ENCODE measurements at regions not wholly inside any gene's neighbourhood (a gene's known extent, or its start where the extent isn't known, plus 50 kb on each side); places are given as distances from the start of the nearest gene placed in this dataset.
A peak's percentile ranks its signal among the peaks of the same experiment; 100 is the strongest.
"Not testable (repeated sequence)": the region's sequence is repeated elsewhere in the genome, so short reads cannot be mapped to it uniquely, and the experiment has no call there.

- DNase-seq = no peak
Observed at GRCh38 chr1:229167318-229167717, 103.6 kb upstream of the RAB4A start.

GRCh38 chr1:229169399-229169798 lies 101.5 kb upstream of the RAB4A start:
- DNase-seq = no peak

- DNase-seq = no peak
Observed at GRCh38 chr1:229170274-229170673, 100.6 kb upstream of the RAB4A start.

GRCh38 chr1:229170778-229171505 lies 100.0 kb upstream of the RAB4A start:
- no peak for DNase-seq

GRCh38 chr1:229171934-229172333 lies 99.0 kb upstream of the RAB4A start:
- no peak for DNase-seq

- DNase-seq = not testable (repeated sequence)
Observed at GRCh38 chr1:229173491-229174476, 97.1 kb upstream of the RAB4A start.

GRCh38 chr1:229175297-229175696 lies 95.6 kb upstream of the RAB4A start:
- DNase-seq = not testable (repeated sequence)

GRCh38 chr1:229176457-229176856 lies 94.5 kb upstream of the RAB4A start:
- not testable (repeated sequence) for DNase-seq

GRCh38 chr1:229180161-229180560 lies 90.8 kb upstream of the RAB4A start:
- DNase-seq = no peak

- DNase-seq = no peak
Observed at GRCh38 chr1:229181419-229181818, 89.5 kb upstream of the RAB4A start.

- no peak for DNase-seq
Observed at GRCh38 chr1:229183588-229183987, 87.3 kb upstream of the RAB4A start.

- no peak for DNase-seq
Observed at GRCh38 chr1:229184066-229184465, 86.8 kb upstream of the RAB4A start.

- DNase-seq = no peak
Observed at GRCh38 chr1:229185963-229186362, 84.9 kb upstream of the RAB4A start.

- DNase-seq = peak; percentile 13
Observed at GRCh38 chr1:229186373-229187056, 84.4 kb upstream of the RAB4A start.

- no peak for DNase-seq
Observed at GRCh38 chr1:229190057-229190575, 80.8 kb upstream of the RAB4A start.

GRCh38 chr1:229191066-229191674 lies 79.7 kb upstream of the RAB4A start:
- no peak for DNase-seq

- no peak for DNase-seq
Observed at GRCh38 chr1:229192031-229192430, 78.9 kb upstream of the RAB4A start.

GRCh38 chr1:229192853-229193252 lies 78.1 kb upstream of the RAB4A start:
- no peak for DNase-seq

GRCh38 chr1:229194096-229194495 lies 76.8 kb upstream of the RAB4A start:
- no peak for DNase-seq

GRCh38 chr1:229195246-229195645 lies 75.7 kb upstream of the RAB4A start:
- DNase-seq = no peak

GRCh38 chr1:229196404-229197264 lies 74.3 kb upstream of the RAB4A start:
- DNase-seq = no peak

GRCh38 chr1:229197265-229197585 lies 73.7 kb upstream of the RAB4A start:
- no peak for DNase-seq

Measured in CD4-positive, alpha-beta T cell treated with Interleukin-10 for 1 hour (primary cell).